HepG2 (cell line): ENCODE measurements at regions not wholly inside any gene's neighbourhood (a gene's known extent, or its start where the extent isn't known, plus 50 kb on each side); places are given as distances from the start of the nearest gene placed in this dataset.

Experiments used
- CBX5 ChIP-seq: sonication (generic); formaldehyde crosslinking; IDR thresholded peaks from 2 replicates; pipeline ENCODE4 v1.4.0; 2020; ENCODE audit warnings: missing genetic modification reagents, borderline replicate concordance
- CHD4 ChIP-seq: fragments of 200-600 bp; sonication (generic); IDR thresholded peaks from 2 replicates; pipeline ENCODE4 v1.7.0; 2017; ENCODE audit warnings: mild to moderate bottlenecking, low read length, borderline replicate concordance
- TAF1 ChIP-seq: sonication (generic); formaldehyde crosslinking; IDR thresholded peaks from 2 replicates; pipeline ENCODE4 v1.4.0; 2020; ENCODE audit warnings: missing genetic modification reagents

- TF ChIP-seq CBX5 (CRISPR knock-in tag), result no peak
- TF ChIP-seq TAF1 (CRISPR knock-in tag), result no peak
- no peak for TF ChIP-seq CHD4
Measured at GRCh38 chr9:13023498-13023897, 248.7 kb downstream of the LURAP1L start.
